Peyer's patch (tissue), 4 donors: ENCODE measurements at regions not wholly inside any gene's neighbourhood (a gene's known extent, or its start where the extent isn't known, plus 50 kb on each side); places are given as distances from the start of the nearest gene placed in this dataset.

Source experiments
- DNase-seq, 3 donors: peaks; one replicate each; pipeline ENCODE4 v3.0.0-alpha.2; 2017 to 2019
- H3K27ac ChIP-seq, 4 donors: fragments of 200-600 bp; sonication (generic); one replicate each; pipeline ENCODE4 v1.5.1; 2016 to 2019
- H3K27me3 ChIP-seq, 2 donors: fragments of 200-600 bp; sonication (generic); one replicate each; pipeline ENCODE4 v1.5.1; 2019
- H3K36me3 ChIP-seq, 3 donors: fragments of 200-600 bp; sonication (generic); one replicate each; pipeline ENCODE4 v1.5.1; 2016 to 2019
- H3K4me1 ChIP-seq, 4 donors: fragments of 200-600 bp; sonication (generic); one replicate each; pipeline ENCODE4 v1.5.1; 2016 to 2019
- H3K4me3 ChIP-seq, 4 donors: fragments of 200-600 bp; sonication (generic); 1 replicate in 3 of 4; 2 replicates in 1 of 4; pipeline ENCODE4 v1.5.1; 2016 to 2019; ENCODE audit warnings: mild to moderate bottlenecking in 1 of 4
- H3K9me3 ChIP-seq, 4 donors: fragments of 200-600 bp; sonication (generic); one replicate each; pipeline ENCODE4 v1.5.1; 2016 to 2019; ENCODE audit warnings: mild to moderate bottlenecking in 1 of 4
- POLR2A ChIP-seq, 2 donors: fragments of 450-650 bp; IDR thresholded peaks; one replicate each; pipeline ENCODE4 v1.5.1; 2017; ENCODE audit warnings: antibody characterized with exemption in 2 of 2, mild to moderate bottlenecking in 2 of 2, moderate library complexity in 2 of 2
- TF ChIP-seq, protein P1 (sequence below), 6 experiments: fragments of 450-650 bp in 4 of 6; fragments of 200-600 bp in 2 of 6; sonication (generic) in 1 of 6; IDR thresholded peaks; one replicate each; pipeline ENCODE4 v1.5.1; 2017 to 2019; ENCODE audit warnings: antibody characterized with exemption in 6 of 6, mild to moderate bottlenecking in 3 of 6, moderate library complexity in 1 of 6

DNA sequence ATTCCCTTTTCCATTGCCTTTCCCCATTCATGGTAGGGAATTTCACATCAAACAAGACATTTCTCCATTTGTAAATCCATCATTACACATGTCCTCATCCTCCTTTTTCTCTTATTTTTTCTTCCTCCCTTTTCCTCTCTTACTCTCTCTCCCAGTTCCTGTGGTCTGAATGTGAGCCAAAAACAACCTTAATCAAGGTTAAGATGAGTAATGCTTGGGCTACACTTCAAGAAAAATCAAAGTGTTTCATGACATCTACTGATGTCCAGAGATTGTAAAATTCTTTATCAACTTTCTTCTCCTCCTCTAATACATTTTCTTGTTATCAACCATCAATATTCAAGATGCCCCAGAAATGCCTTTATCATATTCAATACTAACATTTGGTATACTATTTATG, 172.5 kb upstream of the PRNP start:
- no peak for TF ChIP-seq POLR2A (IDR thresholded peaks at IDR 0.05)
- TF ChIP-seq, protein P1, sequence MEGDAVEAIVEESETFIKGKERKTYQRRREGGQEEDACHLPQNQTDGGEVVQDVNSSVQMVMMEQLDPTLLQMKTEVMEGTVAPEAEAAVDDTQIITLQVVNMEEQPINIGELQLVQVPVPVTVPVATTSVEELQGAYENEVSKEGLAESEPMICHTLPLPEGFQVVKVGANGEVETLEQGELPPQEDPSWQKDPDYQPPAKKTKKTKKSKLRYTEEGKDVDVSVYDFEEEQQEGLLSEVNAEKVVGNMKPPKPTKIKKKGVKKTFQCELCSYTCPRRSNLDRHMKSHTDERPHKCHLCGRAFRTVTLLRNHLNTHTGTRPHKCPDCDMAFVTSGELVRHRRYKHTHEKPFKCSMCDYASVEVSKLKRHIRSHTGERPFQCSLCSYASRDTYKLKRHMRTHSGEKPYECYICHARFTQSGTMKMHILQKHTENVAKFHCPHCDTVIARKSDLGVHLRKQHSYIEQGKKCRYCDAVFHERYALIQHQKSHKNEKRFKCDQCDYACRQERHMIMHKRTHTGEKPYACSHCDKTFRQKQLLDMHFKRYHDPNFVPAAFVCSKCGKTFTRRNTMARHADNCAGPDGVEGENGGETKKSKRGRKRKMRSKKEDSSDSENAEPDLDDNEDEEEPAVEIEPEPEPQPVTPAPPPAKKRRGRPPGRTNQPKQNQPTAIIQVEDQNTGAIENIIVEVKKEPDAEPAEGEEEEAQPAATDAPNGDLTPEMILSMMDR (IDR thresholded peaks at IDR 0.05): no peak
- no peak overlapping the region for H3K27ac ChIP-seq
- no peak for DNase-seq

GRCh38 chr20:4512891-4513550, 173.2 kb upstream of the PRNP start:
- no peaks in the 10 kb centered on the region for H3K36me3 ChIP-seq
- no peak overlapping the region for H3K4me3 ChIP-seq
- H3K9me3 ChIP-seq: no peaks in the 10 kb centered on the region
- no peak overlapping the region for H3K27ac ChIP-seq
- no peaks in the 10 kb centered on the region for H3K27me3 ChIP-seq
- DNase-seq: no peak
- TF ChIP-seq, protein P1 (IDR thresholded peaks at IDR 0.05): no peak
- TF ChIP-seq POLR2A (IDR thresholded peaks at IDR 0.05): no peak
- no peaks in the 10 kb centered on the region for H3K4me1 ChIP-seq

More for the DNA sequence above, 172.5 kb upstream of the PRNP start:
- H3K4me1 ChIP-seq: no peaks in the 10 kb centered on the region
- no peaks in the 10 kb centered on the region for H3K27me3 ChIP-seq
- no peak overlapping the region for H3K4me3 ChIP-seq
- H3K36me3 ChIP-seq: no peaks in the 10 kb centered on the region
- no peaks in the 10 kb centered on the region for H3K9me3 ChIP-seq

GRCh38 chr20:4511776-4512175, 174.5 kb upstream of the PRNP start:
- Histone ChIP-seq H3K4me1 (no peaks in the 10 kb centered on the region), H3K36me3 (no peaks in the 10 kb centered on the region), H3K27me3 (no peaks in the 10 kb centered on the region), H3K9me3 (no peaks in the 10 kb centered on the region), H3K4me3 (no peak overlapping the region), H3K27ac (no peak overlapping the region)
- DNase-seq: no peak
- TF ChIP-seq, protein P1 (IDR thresholded peaks at IDR 0.05): no peak
- TF ChIP-seq POLR2A (IDR thresholded peaks at IDR 0.05): no peak

DNA sequence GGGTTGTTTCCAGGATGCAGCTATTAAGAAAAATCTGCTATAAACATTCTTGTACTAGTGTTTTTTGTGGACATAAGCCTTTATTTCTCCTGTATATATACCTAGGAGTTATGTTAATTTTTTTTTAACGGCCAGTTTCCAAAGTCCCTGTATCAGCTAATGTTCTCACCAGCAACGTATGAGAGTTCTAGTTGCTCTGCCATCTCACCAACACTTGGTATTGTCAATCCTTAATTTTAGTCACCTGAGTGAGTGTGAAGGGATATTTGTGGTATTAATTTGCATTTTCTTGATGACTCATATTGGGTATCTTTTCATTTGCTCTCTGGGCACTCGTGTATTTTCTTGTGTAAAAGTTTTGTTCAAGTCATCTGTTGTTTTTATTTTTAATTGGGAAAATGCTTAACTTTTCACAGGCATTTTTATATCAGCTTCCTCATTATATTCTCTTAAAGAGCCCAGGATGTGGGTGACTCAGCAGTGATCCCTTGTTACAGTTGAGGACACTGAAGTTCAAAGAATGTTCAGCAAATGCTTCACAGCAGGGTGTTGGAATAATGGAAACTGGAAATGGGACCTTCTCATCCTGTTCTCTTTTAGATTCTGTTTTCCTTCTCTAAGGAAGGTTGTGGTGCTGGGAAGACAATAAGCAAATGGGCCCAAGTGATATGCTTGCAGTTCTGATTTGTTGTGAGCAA, 176.3 kb upstream of the PRNP start:
- no peak for DNase-seq
- H3K4me1 ChIP-seq: no peaks in the 10 kb centered on the region
- H3K27me3 ChIP-seq: no peaks in the 10 kb centered on the region
- no peaks in the 10 kb centered on the region for H3K9me3 ChIP-seq
- TF ChIP-seq, protein P1 (IDR thresholded peaks at IDR 0.05): no peak
- TF ChIP-seq POLR2A (IDR thresholded peaks at IDR 0.05): no peak
- no peak overlapping the region for H3K27ac ChIP-seq
- no peaks in the 10 kb centered on the region for H3K36me3 ChIP-seq
- no peak overlapping the region for H3K4me3 ChIP-seq

GRCh38 chr20:4508773-4509172, 177.5 kb upstream of the PRNP start:
- H3K36me3 ChIP-seq: no peaks in the 10 kb centered on the region
- TF ChIP-seq POLR2A (IDR thresholded peaks at IDR 0.05): no peak
- TF ChIP-seq, protein P1 (IDR thresholded peaks at IDR 0.05): no peak
- DNase-seq: no peak

More at GRCh38 chr20:4508773-4509172, 177.5 kb upstream of the PRNP start:
- no peaks in the 10 kb centered on the region for H3K4me1 ChIP-seq
- no peak overlapping the region for H3K27ac ChIP-seq
- no peaks in the 10 kb centered on the region for H3K27me3 ChIP-seq
- H3K4me3 ChIP-seq: no peak overlapping the region
- no peaks in the 10 kb centered on the region for H3K9me3 ChIP-seq
